ENCODE measurements at regions not wholly inside any gene's neighbourhood (a gene's known extent, or its start where the extent isn't known, plus 50 kb on each side); places are given as distances from the start of the nearest gene placed in this dataset.

DNA sequence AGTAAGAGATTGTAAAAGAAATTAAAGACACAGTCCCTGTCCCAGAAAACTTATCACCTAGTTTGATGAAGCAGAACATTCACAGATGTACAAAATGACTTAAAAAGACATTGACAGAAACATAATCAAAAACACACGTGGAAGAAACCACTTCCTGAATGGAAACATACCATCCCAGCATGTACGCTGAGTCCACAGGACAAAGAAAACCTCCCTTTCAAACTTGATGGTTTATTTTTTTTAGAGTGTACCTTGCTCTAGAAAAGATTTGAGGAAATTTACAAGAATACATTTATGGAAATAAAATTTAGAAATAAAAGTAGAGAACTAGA is 140.9 kb downstream of the PMP22 start:
- Histone ChIP-seq H4K91ac (ENCODE audit: low read length) (no peak overlapping the region), H3K4ac (ENCODE audit: low read depth in 1 of 2, low read length in 2 of 2) (no peak overlapping the region), H2BK12ac (ENCODE audit: low read length in 2 of 2) (no peak overlapping the region), H3K9ac (ENCODE audit: low read length) (no peak overlapping the region), H3K14ac (ENCODE audit: low read length in 2 of 2) (no peak overlapping the region), H3K4me1 (ENCODE audit: control insufficient read depth, insufficient read depth, low read depth, low read length) (peaks cover 2% of the 10 kb centered on the region), H2AFZ (ENCODE audit: low read depth, low read length) (no peak overlapping the region), H3K18ac (ENCODE audit: low read depth in 1 of 2, low read length in 2 of 2) (no peak overlapping the region), H2BK15ac (ENCODE audit: low read depth, poor library complexity, severe bottlenecking) (no peak overlapping the region), H4K8ac (ENCODE audit: low read length) (no peak overlapping the region), H3K27ac (ENCODE audit: low read length, poor library complexity, severe bottlenecking) (no peak overlapping the region), H2BK120ac (ENCODE audit: low read depth, low read length) (no peak overlapping the region), H3K4me3 (ENCODE audit: insufficient read depth in 1 of 2, low read depth in 1 of 2, low read length in 2 of 2) (no peak overlapping the region), H2AK5ac (ENCODE audit: low read length, severe bottlenecking) (no peak overlapping the region), H3K9me3 (ENCODE audit: control insufficient read depth, low read length) (no peaks in the 10 kb centered on the region), H3K23ac (ENCODE audit: low read length in 2 of 2) (no peak overlapping the region), H3K4me2 (ENCODE audit: low read length, poor library complexity, severe bottlenecking) (no peak overlapping the region), H3K36me3 (ENCODE audit: control insufficient read depth in 1 of 2, insufficient read depth in 2 of 2, low read depth in 1 of 2, low read length in 2 of 2) (no peaks in the 10 kb centered on the region), H3K27me3 (ENCODE audit: control insufficient read depth in 1 of 2, insufficient read depth in 1 of 2, low read length in 2 of 2) (no peaks in the 10 kb centered on the region), H3K79me1 (replicated peaks; ENCODE audit: low read length, poor library complexity, severe bottlenecking) (no peaks in the 10 kb centered on the region), H2BK5ac (ENCODE audit: low read depth, low read length, poor library complexity, severe bottlenecking) (no peak overlapping the region)
- WGBS, result 29% methylated on average over 1 of the region's 2 CpGs
- DNase-seq, result no peak

DNA sequence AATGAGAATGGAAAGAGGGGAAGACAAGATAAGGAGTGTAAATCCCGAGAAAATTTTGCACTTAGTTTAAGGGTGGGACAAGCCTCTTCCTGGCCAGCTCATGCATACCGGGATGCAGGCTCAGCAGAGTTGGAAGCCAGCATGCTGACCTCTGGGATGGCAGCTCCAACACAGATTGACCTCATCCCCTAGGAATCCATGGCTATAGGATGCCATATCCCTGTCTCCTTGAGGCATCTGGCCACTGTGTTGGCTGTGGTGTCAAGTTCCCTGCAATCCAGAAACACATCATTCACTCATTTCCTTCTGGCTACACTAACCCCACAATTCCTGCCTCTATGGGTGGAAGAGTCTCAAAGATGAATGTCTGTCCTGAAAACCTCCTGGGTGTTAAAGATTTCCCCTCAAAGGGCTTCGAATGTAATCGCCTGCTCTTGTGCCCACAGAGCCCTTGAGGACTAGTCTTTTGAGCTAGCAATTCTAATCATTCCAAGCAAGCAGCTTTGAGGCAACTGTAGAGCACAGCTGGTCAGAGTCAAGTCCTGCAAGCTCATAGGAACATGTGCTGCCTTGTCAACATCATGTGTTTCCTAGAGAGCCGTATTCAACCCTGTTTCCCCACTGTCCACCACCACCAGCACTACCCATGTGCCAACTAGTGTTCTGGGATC is 141.4 kb downstream of the PMP22 start:
- peak; percentile 42 for DNase-seq
- H3K9me3 ChIP-seq (ENCODE audit: control insufficient read depth, low read length), result no peaks in the 10 kb centered on the region
- H2AK5ac ChIP-seq (ENCODE audit: low read length, severe bottlenecking), result no peak overlapping the region
- H3K4me1 ChIP-seq (ENCODE audit: control insufficient read depth, insufficient read depth, low read depth, low read length), result peaks cover 2% of the 10 kb centered on the region
- H3K36me3 ChIP-seq (ENCODE audit: control insufficient read depth in 1 of 2, insufficient read depth in 2 of 2, low read depth in 1 of 2, low read length in 2 of 2), result no peaks in the 10 kb centered on the region
- H2BK15ac ChIP-seq (ENCODE audit: low read depth, poor library complexity, severe bottlenecking), result no peak overlapping the region
- no peak overlapping the region for H3K9ac ChIP-seq (ENCODE audit: low read length)
- no peaks in the 10 kb centered on the region for H3K27me3 ChIP-seq (ENCODE audit: control insufficient read depth in 1 of 2, insufficient read depth in 1 of 2, low read length in 2 of 2)
- H3K14ac ChIP-seq (ENCODE audit: low read length in 2 of 2), result no peak overlapping the region
- no peak overlapping the region for H3K4me2 ChIP-seq (ENCODE audit: low read length, poor library complexity, severe bottlenecking)
- no peak overlapping the region for H4K8ac ChIP-seq (ENCODE audit: low read length)
- no peak overlapping the region for H3K23ac ChIP-seq (ENCODE audit: low read length in 2 of 2)
- no peak overlapping the region for H3K27ac ChIP-seq (ENCODE audit: low read length, poor library complexity, severe bottlenecking)
- H3K4ac ChIP-seq (ENCODE audit: low read depth in 1 of 2, low read length in 2 of 2), result no peak overlapping the region
- no peak overlapping the region for H3K18ac ChIP-seq (ENCODE audit: low read depth in 1 of 2, low read length in 2 of 2)
- no peak overlapping the region for H2AFZ ChIP-seq (ENCODE audit: low read depth, low read length)
- H2BK120ac ChIP-seq (ENCODE audit: low read depth, low read length), result no peak overlapping the region
- H4K91ac ChIP-seq (ENCODE audit: low read length), result no peak overlapping the region
- no peaks in the 10 kb centered on the region for H3K79me1 ChIP-seq (replicated peaks; ENCODE audit: low read length, poor library complexity, severe bottlenecking)
- no peak overlapping the region for H3K4me3 ChIP-seq (ENCODE audit: insufficient read depth in 1 of 2, low read depth in 1 of 2, low read length in 2 of 2)
- H2BK5ac ChIP-seq (ENCODE audit: low read depth, low read length, poor library complexity, severe bottlenecking), result no peak overlapping the region
- WGBS, result 37% methylated on average over 4 of the region's 5 CpGs
- no peak overlapping the region for H2BK12ac ChIP-seq (ENCODE audit: low read length in 2 of 2)

DNA sequence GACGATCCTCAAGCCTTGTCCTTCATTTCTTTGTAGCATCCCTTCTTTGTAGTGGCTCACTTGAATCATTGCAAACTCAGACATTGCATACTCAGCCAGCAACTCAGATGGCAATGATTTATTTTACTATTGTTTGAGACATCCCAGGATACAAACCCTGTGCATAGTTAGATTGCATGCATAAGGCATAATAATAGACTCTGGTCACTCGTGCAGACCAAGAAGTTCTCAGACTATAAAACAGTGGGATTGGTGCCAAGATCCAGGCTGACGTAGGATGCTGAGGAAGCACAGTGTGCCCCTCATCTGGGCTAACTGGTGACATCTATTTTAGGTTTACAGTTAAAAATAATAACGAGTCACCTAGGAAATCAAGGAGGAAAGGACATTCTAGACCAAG is 142.3 kb downstream of the PMP22 start:
- no peaks in the 10 kb centered on the region for H3K36me3 ChIP-seq (ENCODE audit: control insufficient read depth in 1 of 2, insufficient read depth in 2 of 2, low read depth in 1 of 2, low read length in 2 of 2)
- H3K4ac ChIP-seq (ENCODE audit: low read depth in 1 of 2, low read length in 2 of 2), result no peak overlapping the region
- no peak overlapping the region for H2AK5ac ChIP-seq (ENCODE audit: low read length, severe bottlenecking)
- H3K27ac ChIP-seq (ENCODE audit: low read length, poor library complexity, severe bottlenecking), result no peak overlapping the region
- no peak for DNase-seq
- H2AFZ ChIP-seq (ENCODE audit: low read depth, low read length), result no peak overlapping the region
- H4K91ac ChIP-seq (ENCODE audit: low read length), result no peak overlapping the region
- 87% methylated on average over 4 of the region's 4 CpGs for WGBS
- no peak overlapping the region for H2BK5ac ChIP-seq (ENCODE audit: low read depth, low read length, poor library complexity, severe bottlenecking)
- no peaks in the 10 kb centered on the region for H3K79me1 ChIP-seq (replicated peaks; ENCODE audit: low read length, poor library complexity, severe bottlenecking)
- no peak overlapping the region for H3K4me3 ChIP-seq (ENCODE audit: insufficient read depth in 1 of 2, low read depth in 1 of 2, low read length in 2 of 2)
- no peak overlapping the region for H2BK12ac ChIP-seq (ENCODE audit: low read length in 2 of 2)
- H3K18ac ChIP-seq (ENCODE audit: low read depth in 1 of 2, low read length in 2 of 2), result no peak overlapping the region
- no peak overlapping the region for H4K8ac ChIP-seq (ENCODE audit: low read length)
- H3K4me2 ChIP-seq (ENCODE audit: low read length, poor library complexity, severe bottlenecking), result no peak overlapping the region
- no peak overlapping the region for H2BK15ac ChIP-seq (ENCODE audit: low read depth, poor library complexity, severe bottlenecking)
- H3K14ac ChIP-seq (ENCODE audit: low read length in 2 of 2), result no peak overlapping the region
- no peak overlapping the region for H3K23ac ChIP-seq (ENCODE audit: low read length in 2 of 2)
- H3K9ac ChIP-seq (ENCODE audit: low read length), result no peak overlapping the region
- no peaks in the 10 kb centered on the region for H3K9me3 ChIP-seq (ENCODE audit: control insufficient read depth, low read length)
- H2BK120ac ChIP-seq (ENCODE audit: low read depth, low read length), result no peak overlapping the region
- no peaks in the 10 kb centered on the region for H3K27me3 ChIP-seq (ENCODE audit: control insufficient read depth in 1 of 2, insufficient read depth in 1 of 2, low read length in 2 of 2)
- peaks cover 2% of the 10 kb centered on the region for H3K4me1 ChIP-seq (ENCODE audit: control insufficient read depth, insufficient read depth, low read depth, low read length)

DNA sequence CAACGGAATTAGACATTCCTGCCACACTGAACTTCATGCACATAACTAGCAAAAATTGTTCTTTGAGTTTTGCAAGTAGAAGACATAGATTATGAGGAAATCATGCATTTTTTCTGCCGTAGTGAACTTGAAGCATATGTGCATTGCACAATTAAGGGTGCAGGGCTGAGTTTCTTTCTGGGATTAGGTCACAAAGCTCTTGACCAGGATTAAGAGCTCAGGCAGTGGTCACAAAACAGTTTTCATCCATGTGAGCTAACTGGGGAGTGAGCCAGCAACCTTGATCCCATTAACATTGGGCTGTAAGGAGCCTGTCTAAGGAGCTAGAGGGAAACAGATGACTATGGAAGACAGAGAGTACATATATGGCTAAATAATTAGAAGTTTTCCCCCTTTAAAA is 143.7 kb downstream of the PMP22 start:
- peak; percentile 71 for DNase-seq
- Histone ChIP-seq H3K4me2 (ENCODE audit: low read length, poor library complexity, severe bottlenecking) (no peak overlapping the region), H3K4me1 (ENCODE audit: control insufficient read depth, insufficient read depth, low read depth, low read length) (peaks cover 2% of the 10 kb centered on the region), H3K79me1 (replicated peaks; ENCODE audit: low read length, poor library complexity, severe bottlenecking) (no peaks in the 10 kb centered on the region), H4K91ac (ENCODE audit: low read length) (no peak overlapping the region), H2AK5ac (ENCODE audit: low read length, severe bottlenecking) (no peak overlapping the region), H2BK5ac (ENCODE audit: low read depth, low read length, poor library complexity, severe bottlenecking) (no peak overlapping the region), H2BK120ac (ENCODE audit: low read depth, low read length) (no peak overlapping the region), H2AFZ (ENCODE audit: low read depth, low read length) (no peak overlapping the region), H3K9me3 (ENCODE audit: control insufficient read depth, low read length) (no peaks in the 10 kb centered on the region), H4K8ac (ENCODE audit: low read length) (no peak overlapping the region), H3K36me3 (ENCODE audit: control insufficient read depth in 1 of 2, insufficient read depth in 2 of 2, low read depth in 1 of 2, low read length in 2 of 2) (no peaks in the 10 kb centered on the region), H3K9ac (ENCODE audit: low read length) (no peak overlapping the region), H3K4me3 (ENCODE audit: insufficient read depth in 1 of 2, low read depth in 1 of 2, low read length in 2 of 2) (no peak overlapping the region), H3K27me3 (ENCODE audit: control insufficient read depth in 1 of 2, insufficient read depth in 1 of 2, low read length in 2 of 2) (no peaks in the 10 kb centered on the region), H3K27ac (ENCODE audit: low read length, poor library complexity, severe bottlenecking) (no peak overlapping the region), H3K18ac (ENCODE audit: low read depth in 1 of 2, low read length in 2 of 2) (no peak overlapping the region), H3K14ac (ENCODE audit: low read length in 2 of 2) (no peak overlapping the region), H2BK15ac (ENCODE audit: low read depth, poor library complexity, severe bottlenecking) (no peak overlapping the region), H2BK12ac (ENCODE audit: low read length in 2 of 2) (no peak overlapping the region), H3K23ac (ENCODE audit: low read length in 2 of 2) (no peak overlapping the region), H3K4ac (ENCODE audit: low read depth in 1 of 2, low read length in 2 of 2) (no peak overlapping the region)
- 44% methylated on average over 1 of the region's 2 CpGs for WGBS
